ENCODE measurements at regions not wholly inside any gene's neighbourhood (a gene's known extent, or its start where the extent isn't known, plus 50 kb on each side); places are given as distances from the start of the nearest gene placed in this dataset.
"Not testable (repeated sequence)": the region's sequence is repeated elsewhere in the genome, so short reads cannot be mapped to it uniquely, and the experiment has no call there.

GRCh38 chr5:161001604-161002003 lies 149.6 kb upstream of the ATP10B start:
- no peaks in the 10 kb centered on the region for H4K20me1 ChIP-seq (ENCODE audit: insufficient read depth, poor library complexity, severe bottlenecking)
- no peak overlapping the region for H3K4me3 ChIP-seq
- H3K9me2 ChIP-seq (replicated peaks; ENCODE audit: insufficient read depth): no peaks in the 10 kb centered on the region

GRCh38 chr5:161001142-161001541 lies 149.1 kb upstream of the ATP10B start:
- WGBS (ENCODE audit: low lambda C conversion rate, missing lambda C conversion rate): 80% methylated on average over 1 of the region's 1 CpG
- not testable (repeated sequence) for H4K20me1 ChIP-seq (ENCODE audit: insufficient read depth, poor library complexity, severe bottlenecking); H3K27me3 ChIP-seq; DNase-seq (ENCODE audit: low spot score); H3K79me2 ChIP-seq; H3K4me2 ChIP-seq; H3K4me3 ChIP-seq; H2AFZ ChIP-seq; H3K9me3 ChIP-seq (ENCODE audit: low read depth); H3K4me1 ChIP-seq (ENCODE audit: insufficient read depth); H3K27ac ChIP-seq; H3K36me3 ChIP-seq (replicated peaks; ENCODE audit: insufficient read depth, low read depth); H3K9me2 ChIP-seq (replicated peaks; ENCODE audit: insufficient read depth)

More at GRCh38 chr5:161001604-161002003, 149.6 kb upstream of the ATP10B start:
- no peak overlapping the region for H3K4me2 ChIP-seq
- H3K27ac ChIP-seq: no peak overlapping the region
- no peak overlapping the region for H2AFZ ChIP-seq
- H3K27me3 ChIP-seq: no peaks in the 10 kb centered on the region
- no peaks in the 10 kb centered on the region for H3K9me3 ChIP-seq (ENCODE audit: low read depth)
- WGBS (ENCODE audit: low lambda C conversion rate, missing lambda C conversion rate): 83% methylated on average over 1 of the region's 1 CpG
- DNase-seq (ENCODE audit: low spot score): no peak
- H3K4me1 ChIP-seq (ENCODE audit: insufficient read depth): no peaks in the 10 kb centered on the region
- H3K36me3 ChIP-seq (replicated peaks; ENCODE audit: insufficient read depth, low read depth): no peaks in the 10 kb centered on the region
- H3K79me2 ChIP-seq: no peaks in the 10 kb centered on the region
- TF ChIP-seq EZH2phosphoT487 (IDR thresholded peaks at IDR 0.05; ENCODE audit: low read depth, severe bottlenecking, unreplicated experiment): no peak
- no peak for TF ChIP-seq CTCF (IDR thresholded peaks at IDR 0.05; ENCODE audit: poor library complexity)
- TF ChIP-seq EZH2 (IDR thresholded peaks at IDR 0.05; ENCODE audit: borderline replicate concordance): no peak

- H3K27ac ChIP-seq: no peak overlapping the region
- H3K4me2 ChIP-seq: no peak overlapping the region
- no peaks in the 10 kb centered on the region for H3K9me2 ChIP-seq (replicated peaks; ENCODE audit: insufficient read depth)
- H3K4me1 ChIP-seq (ENCODE audit: insufficient read depth): no peaks in the 10 kb centered on the region
- no peak overlapping the region for H3K4me3 ChIP-seq
- H3K79me2 ChIP-seq: no peaks in the 10 kb centered on the region
- no peaks in the 10 kb centered on the region for H3K36me3 ChIP-seq (replicated peaks; ENCODE audit: insufficient read depth, low read depth)
- H3K27me3 ChIP-seq: no peaks in the 10 kb centered on the region
- no peaks in the 10 kb centered on the region for H3K9me3 ChIP-seq (ENCODE audit: low read depth)
- H4K20me1 ChIP-seq (ENCODE audit: insufficient read depth, poor library complexity, severe bottlenecking): no peaks in the 10 kb centered on the region
- H2AFZ ChIP-seq: no peak overlapping the region
- WGBS (ENCODE audit: low lambda C conversion rate, missing lambda C conversion rate): 88% methylated on average over 1 of the region's 1 CpG
- no peak for TF ChIP-seq EZH2phosphoT487 (IDR thresholded peaks at IDR 0.05; ENCODE audit: low read depth, severe bottlenecking, unreplicated experiment)
- no peak for TF ChIP-seq EZH2 (IDR thresholded peaks at IDR 0.05; ENCODE audit: borderline replicate concordance)
- no peak for TF ChIP-seq CTCF (IDR thresholded peaks at IDR 0.05; ENCODE audit: poor library complexity)
- no peak for DNase-seq (ENCODE audit: low spot score)
Observed at GRCh38 chr5:160991205-160991604, 139.2 kb upstream of the ATP10B start.

GRCh38 chr5:160979385-160979784 lies 127.4 kb upstream of the ATP10B start:
- no peaks in the 10 kb centered on the region for H3K9me2 ChIP-seq (replicated peaks; ENCODE audit: insufficient read depth)
- no peaks in the 10 kb centered on the region for H3K27me3 ChIP-seq
- no peaks in the 10 kb centered on the region for H3K36me3 ChIP-seq (replicated peaks; ENCODE audit: insufficient read depth, low read depth)
- H3K4me1 ChIP-seq (ENCODE audit: insufficient read depth): peaks cover 10% of the 10 kb centered on the region
- TF ChIP-seq CTCF (IDR thresholded peaks at IDR 0.05; ENCODE audit: poor library complexity): no peak
- no peak for TF ChIP-seq EZH2phosphoT487 (IDR thresholded peaks at IDR 0.05; ENCODE audit: low read depth, severe bottlenecking, unreplicated experiment)
- TF ChIP-seq EZH2 (IDR thresholded peaks at IDR 0.05; ENCODE audit: borderline replicate concordance): no peak
- H3K79me2 ChIP-seq: no peaks in the 10 kb centered on the region
- no peaks in the 10 kb centered on the region for H3K9me3 ChIP-seq (ENCODE audit: low read depth)
- H4K20me1 ChIP-seq (ENCODE audit: insufficient read depth, poor library complexity, severe bottlenecking): no peaks in the 10 kb centered on the region
- no peak overlapping the region for H3K4me2 ChIP-seq
- 48% methylated on average over 3 of the region's 3 CpGs for WGBS (ENCODE audit: low lambda C conversion rate, missing lambda C conversion rate)
- no peak overlapping the region for H3K27ac ChIP-seq
- no peak for DNase-seq (ENCODE audit: low spot score)
- H2AFZ ChIP-seq: no peak overlapping the region
- H3K4me3 ChIP-seq: no peak overlapping the region
